ENCODE measurements at regions not wholly inside any gene's neighbourhood (a gene's known extent, or its start where the extent isn't known, plus 50 kb on each side); places are given as distances from the start of the nearest gene placed in this dataset.
"Not testable (repeated sequence)": the region's sequence is repeated elsewhere in the genome, so short reads cannot be mapped to it uniquely, and the experiment has no call there.

DNA sequence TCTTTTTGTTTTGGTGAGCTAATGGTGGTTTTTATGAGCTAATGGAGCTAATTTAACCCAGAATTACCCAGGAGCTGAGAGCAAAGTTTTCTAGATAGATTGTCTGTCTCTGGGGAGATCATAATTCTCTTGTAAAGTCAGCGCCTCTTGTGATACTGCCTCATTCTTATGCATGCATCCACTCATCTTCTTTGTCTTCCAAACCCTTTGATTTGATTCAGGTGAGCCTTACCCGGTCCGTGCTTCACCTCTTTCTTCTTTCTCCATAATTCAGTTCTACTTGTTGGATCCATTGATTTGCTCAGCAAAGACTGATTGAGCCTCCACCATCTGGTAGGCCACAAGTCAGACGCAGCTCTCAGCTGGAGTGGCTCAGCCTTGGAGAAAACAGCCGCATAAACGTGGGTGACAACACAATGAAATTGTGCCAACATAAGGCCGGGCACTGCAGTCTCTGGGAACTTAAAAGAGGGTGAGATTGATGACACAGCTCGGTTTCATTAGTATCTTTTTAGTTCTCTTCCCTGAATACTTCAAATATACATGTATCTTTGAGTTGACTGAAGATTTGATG lies 158.5 kb upstream of the SH3BP4 start:
- Histone ChIP-seq H3K4me1 (ENCODE audit: control insufficient read depth, low read depth, low read length) (no peaks in the 10 kb centered on the region), H3K9ac (ENCODE audit: low read length) (no peak overlapping the region), H3K79me1 (ENCODE audit: low read length) (no peaks in the 10 kb centered on the region), H3K27me3 (ENCODE audit: insufficient read depth, low read length, poor library complexity) (no peaks in the 10 kb centered on the region), H3K18ac (ENCODE audit: low read length) (no peak overlapping the region), H3K23ac (ENCODE audit: low read length) (no peak overlapping the region), H2AK5ac (ENCODE audit: low read length) (no peak overlapping the region), H2BK15ac (replicated peaks; ENCODE audit: low read depth) (no peak overlapping the region), H3K36me3 (ENCODE audit: control insufficient read depth, insufficient read depth, low read length) (no peaks in the 10 kb centered on the region), H2BK5ac (ENCODE audit: low read length) (no peak overlapping the region), H3K4ac (ENCODE audit: low read depth, low read length) (no peak overlapping the region), H3K4me2 (ENCODE audit: low read length) (no peak overlapping the region), H3K27ac (ENCODE audit: low read depth, low read length) (no peak overlapping the region), H3K79me2 (ENCODE audit: control insufficient read depth, insufficient read depth, low read length) (no peaks in the 10 kb centered on the region), H4K8ac (ENCODE audit: low read depth, low read length) (no peak overlapping the region), H2BK120ac (ENCODE audit: low read depth, low read length) (no peak overlapping the region), H3K4me3 (ENCODE audit: low read length) (no peak overlapping the region), H4K5ac (ENCODE audit: low read length) (no peak overlapping the region), H3K56ac (ENCODE audit: low read length) (no peak overlapping the region)
- WGBS (ENCODE audit: extremely low coverage, insufficient coverage, low lambda C conversion rate), result no CpG with 5 or more reads among the region's 8 CpGs
- no peak for DNase-seq

DNA sequence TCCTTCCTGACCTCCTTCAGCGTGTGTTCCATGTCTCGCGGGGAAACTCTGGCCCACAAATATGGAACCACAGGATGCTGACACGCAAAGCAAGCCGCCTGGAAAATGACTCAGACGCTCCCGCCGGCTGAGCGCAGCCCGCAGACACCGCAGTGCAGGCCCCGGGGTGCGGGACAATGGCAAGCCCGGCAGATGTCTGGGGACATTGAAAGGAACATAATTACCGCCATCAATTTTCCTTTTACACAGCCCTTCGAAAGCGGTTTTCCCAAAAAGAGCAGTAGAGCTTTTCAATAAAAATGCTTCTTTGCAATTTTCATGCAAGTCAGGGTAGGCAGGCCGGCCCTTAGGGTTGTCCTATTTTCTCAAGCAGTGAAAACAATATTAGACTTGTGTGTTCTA lies 159.2 kb upstream of the SH3BP4 start:
- Histone ChIP-seq H2BK120ac (ENCODE audit: low read depth, low read length) (no peak overlapping the region), H3K4me2 (ENCODE audit: low read length) (no peak overlapping the region), H3K4ac (ENCODE audit: low read depth, low read length) (no peak overlapping the region), H3K23ac (ENCODE audit: low read length) (no peak overlapping the region), H3K27me3 (ENCODE audit: insufficient read depth, low read length, poor library complexity) (no peaks in the 10 kb centered on the region), H2BK5ac (ENCODE audit: low read length) (no peak overlapping the region), H3K79me2 (ENCODE audit: control insufficient read depth, insufficient read depth, low read length) (no peaks in the 10 kb centered on the region), H3K56ac (ENCODE audit: low read length) (no peak overlapping the region), H3K18ac (ENCODE audit: low read length) (no peak overlapping the region), H2BK15ac (replicated peaks; ENCODE audit: low read depth) (no peak overlapping the region), H3K9ac (ENCODE audit: low read length) (no peak overlapping the region), H4K5ac (ENCODE audit: low read length) (no peak overlapping the region), H4K8ac (ENCODE audit: low read depth, low read length) (no peak overlapping the region), H3K4me3 (ENCODE audit: low read length) (no peak overlapping the region), H3K79me1 (ENCODE audit: low read length) (no peaks in the 10 kb centered on the region), H2AK5ac (ENCODE audit: low read length) (no peak overlapping the region), H3K27ac (ENCODE audit: low read depth, low read length) (no peak overlapping the region), H3K36me3 (ENCODE audit: control insufficient read depth, insufficient read depth, low read length) (no peaks in the 10 kb centered on the region), H3K4me1 (ENCODE audit: control insufficient read depth, low read depth, low read length) (no peaks in the 10 kb centered on the region)
- DNase-seq, result no peak
- WGBS (ENCODE audit: extremely low coverage, insufficient coverage, low lambda C conversion rate), result no CpG with 5 or more reads among the region's 18 CpGs

DNA sequence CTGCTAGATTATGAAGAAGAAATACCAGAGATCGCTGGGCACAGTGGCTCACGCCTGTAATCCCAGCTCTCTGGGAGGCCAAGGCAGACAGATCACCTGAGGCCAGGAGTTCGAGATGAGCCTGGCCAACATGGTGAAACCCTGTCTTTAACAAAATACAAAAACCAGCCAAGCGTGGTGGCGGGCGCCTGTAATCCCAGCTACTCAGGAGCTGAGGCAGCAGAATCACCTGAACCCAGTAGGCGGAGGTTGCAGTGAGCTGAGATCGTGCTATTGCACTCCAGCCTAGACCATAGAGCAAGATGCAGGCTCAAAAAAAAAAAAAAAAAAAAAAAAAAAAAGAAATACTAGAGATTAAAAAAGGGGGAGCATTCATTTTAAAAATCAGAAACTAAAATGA lies 159.7 kb upstream of the SH3BP4 start:
- H3K18ac ChIP-seq (ENCODE audit: low read length); DNase-seq; H3K56ac ChIP-seq (ENCODE audit: low read length); H3K4me1 ChIP-seq (ENCODE audit: control insufficient read depth, low read depth, low read length); H4K8ac ChIP-seq (ENCODE audit: low read depth, low read length); H3K23ac ChIP-seq (ENCODE audit: low read length); H2BK15ac ChIP-seq (replicated peaks; ENCODE audit: low read depth); H3K27ac ChIP-seq (ENCODE audit: low read depth, low read length); H2BK5ac ChIP-seq (ENCODE audit: low read length); H3K27me3 ChIP-seq (ENCODE audit: insufficient read depth, low read length, poor library complexity); H4K5ac ChIP-seq (ENCODE audit: low read length); H2AK5ac ChIP-seq (ENCODE audit: low read length); H3K4ac ChIP-seq (ENCODE audit: low read depth, low read length); H3K4me2 ChIP-seq (ENCODE audit: low read length); H3K79me2 ChIP-seq (ENCODE audit: control insufficient read depth, insufficient read depth, low read length); H3K9ac ChIP-seq (ENCODE audit: low read length); H3K4me3 ChIP-seq (ENCODE audit: low read length); H3K79me1 ChIP-seq (ENCODE audit: low read length); H3K36me3 ChIP-seq (ENCODE audit: control insufficient read depth, insufficient read depth, low read length); H2BK120ac ChIP-seq (ENCODE audit: low read depth, low read length): not testable (repeated sequence)
- WGBS (ENCODE audit: extremely low coverage, insufficient coverage, low lambda C conversion rate), result no CpG with 5 or more reads among the region's 8 CpGs

DNA sequence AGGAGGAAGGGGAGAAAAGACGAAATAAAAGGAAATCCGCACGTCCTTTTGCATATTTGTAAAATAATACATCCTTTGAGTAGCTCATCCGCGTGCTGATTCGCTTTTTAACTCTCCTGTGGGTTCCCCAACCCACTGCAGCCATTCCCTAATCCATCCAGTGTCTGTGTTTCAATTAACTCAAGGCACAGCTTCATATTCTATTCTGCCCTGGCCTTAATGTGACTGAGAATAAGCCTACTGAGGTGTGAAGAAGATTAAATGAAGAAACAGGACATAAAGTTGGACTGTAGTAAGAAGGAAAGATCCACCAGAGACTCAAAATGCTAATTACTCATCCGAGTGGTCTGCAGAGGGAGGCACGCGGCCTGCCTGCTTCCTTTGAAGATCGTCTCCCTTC lies 161.4 kb upstream of the SH3BP4 start:
- H3K4ac ChIP-seq (ENCODE audit: low read depth, low read length), result no peak overlapping the region
- H4K8ac ChIP-seq (ENCODE audit: low read depth, low read length), result no peak overlapping the region
- no peaks in the 10 kb centered on the region for H3K36me3 ChIP-seq (ENCODE audit: control insufficient read depth, insufficient read depth, low read length)
- no peaks in the 10 kb centered on the region for H3K4me1 ChIP-seq (ENCODE audit: control insufficient read depth, low read depth, low read length)
- no peak overlapping the region for H4K5ac ChIP-seq (ENCODE audit: low read length)
- H3K4me3 ChIP-seq (ENCODE audit: low read length), result no peak overlapping the region
- no CpG with 5 or more reads among the region's 10 CpGs for WGBS (ENCODE audit: extremely low coverage, insufficient coverage, low lambda C conversion rate)
- H3K9ac ChIP-seq (ENCODE audit: low read length), result no peak overlapping the region
- H2BK120ac ChIP-seq (ENCODE audit: low read depth, low read length), result no peak overlapping the region
- H3K23ac ChIP-seq (ENCODE audit: low read length), result no peak overlapping the region
- no peak overlapping the region for H2AK5ac ChIP-seq (ENCODE audit: low read length)
- no peaks in the 10 kb centered on the region for H3K79me2 ChIP-seq (ENCODE audit: control insufficient read depth, insufficient read depth, low read length)
- no peak overlapping the region for H3K27ac ChIP-seq (ENCODE audit: low read depth, low read length)
- DNase-seq, result no peak
- no peak overlapping the region for H3K18ac ChIP-seq (ENCODE audit: low read length)
- H3K4me2 ChIP-seq (ENCODE audit: low read length), result no peak overlapping the region
- no peaks in the 10 kb centered on the region for H3K27me3 ChIP-seq (ENCODE audit: insufficient read depth, low read length, poor library complexity)
- no peaks in the 10 kb centered on the region for H3K79me1 ChIP-seq (ENCODE audit: low read length)
- no peak overlapping the region for H2BK15ac ChIP-seq (replicated peaks; ENCODE audit: low read depth)
- H2BK5ac ChIP-seq (ENCODE audit: low read length), result no peak overlapping the region
- no peak overlapping the region for H3K56ac ChIP-seq (ENCODE audit: low read length)

DNA sequence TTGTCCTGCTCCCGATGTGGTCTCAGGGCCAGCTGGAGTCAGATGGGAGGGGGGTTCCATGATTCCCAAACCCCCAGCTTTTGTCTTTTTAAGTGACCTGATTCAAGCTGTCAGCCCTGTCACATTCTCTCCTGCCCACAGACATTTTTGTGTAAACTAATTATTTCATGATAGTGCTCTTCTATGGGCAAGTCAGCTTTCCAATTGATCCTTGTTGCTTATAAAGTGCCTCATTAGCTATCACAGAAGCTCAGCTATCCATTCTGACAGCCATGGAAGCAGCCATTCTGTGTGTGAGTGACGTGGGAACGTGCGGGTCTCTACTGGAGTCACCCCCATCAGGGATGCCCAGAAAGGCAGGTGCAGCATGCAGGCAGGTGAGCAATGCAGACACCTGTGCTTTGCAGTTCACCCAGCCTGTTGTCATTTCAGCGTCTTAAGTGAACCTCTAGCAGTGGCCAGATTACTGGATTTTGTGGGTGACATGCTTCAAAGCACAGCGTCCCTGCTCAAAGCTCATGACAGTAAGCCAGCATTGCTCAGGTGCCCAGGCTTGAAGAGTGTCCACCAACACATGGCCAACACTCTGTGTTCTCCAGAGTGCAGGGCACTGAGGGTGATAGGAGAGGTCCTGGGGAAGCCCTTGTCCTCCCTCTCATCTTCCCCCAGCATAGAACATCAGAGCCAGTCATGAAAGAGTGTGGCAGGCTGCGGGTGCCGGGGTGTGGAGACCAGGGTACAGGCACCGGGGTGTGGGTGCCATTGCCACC lies 162.1 kb upstream of the SH3BP4 start:
- Histone ChIP-seq H3K79me2 (ENCODE audit: control insufficient read depth, insufficient read depth, low read length) (no peaks in the 10 kb centered on the region), H3K36me3 (ENCODE audit: control insufficient read depth, insufficient read depth, low read length) (no peaks in the 10 kb centered on the region), H3K4me2 (ENCODE audit: low read length) (no peak overlapping the region), H3K79me1 (ENCODE audit: low read length) (no peaks in the 10 kb centered on the region), H3K4me1 (ENCODE audit: control insufficient read depth, low read depth, low read length) (no peaks in the 10 kb centered on the region), H4K5ac (ENCODE audit: low read length) (no peak overlapping the region), H3K4ac (ENCODE audit: low read depth, low read length) (no peak overlapping the region), H3K27me3 (ENCODE audit: insufficient read depth, low read length, poor library complexity) (no peaks in the 10 kb centered on the region), H2AK5ac (ENCODE audit: low read length) (no peak overlapping the region), H3K18ac (ENCODE audit: low read length) (no peak overlapping the region), H4K8ac (ENCODE audit: low read depth, low read length) (no peak overlapping the region), H3K27ac (ENCODE audit: low read depth, low read length) (no peak overlapping the region), H3K56ac (ENCODE audit: low read length) (no peak overlapping the region), H3K4me3 (ENCODE audit: low read length) (no peak overlapping the region), H2BK15ac (replicated peaks; ENCODE audit: low read depth) (no peak overlapping the region), H3K23ac (ENCODE audit: low read length) (no peak overlapping the region), H2BK120ac (ENCODE audit: low read depth, low read length) (no peak overlapping the region), H3K9ac (ENCODE audit: low read length) (no peak overlapping the region), H2BK5ac (ENCODE audit: low read length) (no peak overlapping the region)
- DNase-seq, result no peak
- no CpG with 5 or more reads among the region's 9 CpGs for WGBS (ENCODE audit: extremely low coverage, insufficient coverage, low lambda C conversion rate)

DNA sequence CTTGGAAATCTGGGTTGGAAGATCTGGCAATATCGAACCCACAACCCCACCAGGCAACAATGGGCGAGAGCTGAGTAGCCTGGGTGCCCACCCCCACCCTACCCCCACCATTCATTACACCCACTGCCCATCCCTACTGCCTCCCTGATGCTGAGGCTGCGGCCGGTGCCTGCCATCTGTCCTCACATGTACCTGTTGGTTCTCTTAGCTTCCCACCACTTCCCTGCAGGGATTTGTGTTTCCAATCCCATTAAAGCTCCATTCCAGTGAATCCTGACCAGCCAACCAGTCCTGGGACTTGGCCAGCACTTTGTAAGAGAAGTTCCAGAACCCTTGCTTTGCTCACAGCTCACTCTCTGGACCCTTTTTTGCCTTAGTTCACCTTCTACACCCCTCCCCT lies 163.0 kb upstream of the SH3BP4 start:
- Histone ChIP-seq H3K79me2 (ENCODE audit: control insufficient read depth, insufficient read depth, low read length) (no peaks in the 10 kb centered on the region), H2BK5ac (ENCODE audit: low read length) (no peak overlapping the region), H3K27me3 (ENCODE audit: insufficient read depth, low read length, poor library complexity) (no peaks in the 10 kb centered on the region), H3K36me3 (ENCODE audit: control insufficient read depth, insufficient read depth, low read length) (no peaks in the 10 kb centered on the region), H2BK15ac (replicated peaks; ENCODE audit: low read depth) (no peak overlapping the region), H3K4me3 (ENCODE audit: low read length) (no peak overlapping the region), H4K5ac (ENCODE audit: low read length) (no peak overlapping the region), H3K23ac (ENCODE audit: low read length) (no peak overlapping the region), H3K4me1 (ENCODE audit: control insufficient read depth, low read depth, low read length) (no peaks in the 10 kb centered on the region), H3K9ac (ENCODE audit: low read length) (no peak overlapping the region), H2BK120ac (ENCODE audit: low read depth, low read length) (no peak overlapping the region), H3K27ac (ENCODE audit: low read depth, low read length) (no peak overlapping the region), H3K79me1 (ENCODE audit: low read length) (no peaks in the 10 kb centered on the region), H3K18ac (ENCODE audit: low read length) (no peak overlapping the region), H3K4ac (ENCODE audit: low read depth, low read length) (no peak overlapping the region), H2AK5ac (ENCODE audit: low read length) (no peak overlapping the region), H4K8ac (ENCODE audit: low read depth, low read length) (no peak overlapping the region), H3K4me2 (ENCODE audit: low read length) (no peak overlapping the region), H3K56ac (ENCODE audit: low read length) (no peak overlapping the region)
- no CpG with 5 or more reads among the region's 4 CpGs for WGBS (ENCODE audit: extremely low coverage, insufficient coverage, low lambda C conversion rate)
- no peak for DNase-seq

Data from mesendoderm (in vitro differentiated cells).